NOMO-1 treated with DMSO at 0.1 percent for 48 hours (cell line): ENCODE measurements at regions not wholly inside any gene's neighbourhood (a gene's known extent, or its start where the extent isn't known, plus 50 kb on each side); places are given as distances from the start of the nearest gene placed in this dataset.
"Not testable (repeated sequence)": the region's sequence is repeated elsewhere in the genome, so short reads cannot be mapped to it uniquely, and the experiment has no call there.

ENCODE experiments used
- DNase-seq: peaks from one replicate; lab custom pipeline; 2025; ENCODE audit not compliant: unreplicated experiment; lab: John Stamatoyannopoulos, UW

GRCh38 chr4:53885668-53886067, 178.7 kb downstream of the CHIC2 start:
- no peak for DNase-seq

DNA sequence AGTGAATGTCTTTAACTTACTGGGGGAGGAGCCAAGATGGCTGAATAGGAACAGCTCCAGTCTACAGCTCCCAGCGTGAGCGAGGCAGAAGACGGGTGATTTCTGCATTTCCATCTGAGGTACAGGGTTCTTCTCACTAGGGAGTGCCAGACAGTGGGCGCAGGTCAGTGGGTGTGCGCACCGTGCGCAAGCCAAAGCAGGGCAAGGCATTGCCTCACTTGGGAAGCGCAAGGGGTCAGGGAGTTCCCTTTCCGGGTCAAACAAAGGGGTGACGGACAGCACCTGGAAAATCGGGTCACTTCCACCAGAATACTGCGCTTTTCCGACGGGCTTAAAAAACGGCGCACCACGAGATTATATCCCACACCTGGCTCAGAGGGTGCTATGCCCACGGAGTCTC, 187.3 kb downstream of the CHIC2 start:
- not testable (repeated sequence) for DNase-seq

DNA sequence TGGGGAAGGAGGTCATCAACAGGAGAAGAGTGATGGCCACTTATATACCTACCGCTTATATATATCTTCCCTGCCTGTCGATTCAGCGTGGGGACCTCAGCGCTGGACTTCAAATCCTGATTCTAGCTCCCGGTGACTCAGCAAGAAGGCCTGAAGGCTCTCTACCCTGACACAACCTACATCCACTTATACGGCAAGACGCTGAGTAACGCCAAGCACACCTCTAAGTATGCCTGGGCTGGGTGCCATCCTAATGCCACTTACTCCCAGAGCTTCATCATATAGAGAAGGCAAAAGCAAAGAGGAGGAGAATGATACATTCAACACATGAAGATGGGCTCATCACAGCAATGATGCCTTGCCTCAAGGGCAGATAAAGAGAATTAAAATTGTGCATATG, 198.3 kb downstream of the CHIC2 start:
- DNase-seq = no peak

DNA sequence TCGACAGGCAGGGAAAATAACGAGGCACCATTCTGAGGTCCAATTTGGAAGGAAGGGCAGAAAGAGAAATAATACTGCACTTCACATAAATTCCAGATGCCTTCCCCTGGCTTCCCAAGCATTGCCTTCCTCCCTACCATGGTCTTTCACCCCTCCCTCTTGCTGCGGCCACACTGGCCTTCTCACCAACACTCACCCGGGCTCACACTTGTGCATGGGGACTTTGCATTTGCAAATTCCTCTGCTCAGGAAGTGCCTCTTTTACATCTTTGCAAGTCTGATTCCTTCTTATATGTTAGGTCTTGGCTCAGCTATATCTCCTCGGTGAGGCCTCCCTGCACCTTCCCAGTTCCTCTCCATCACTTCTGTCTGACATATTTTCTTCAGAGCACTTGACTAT, 199.4 kb downstream of the CHIC2 start:
- no peak for DNase-seq

DNA sequence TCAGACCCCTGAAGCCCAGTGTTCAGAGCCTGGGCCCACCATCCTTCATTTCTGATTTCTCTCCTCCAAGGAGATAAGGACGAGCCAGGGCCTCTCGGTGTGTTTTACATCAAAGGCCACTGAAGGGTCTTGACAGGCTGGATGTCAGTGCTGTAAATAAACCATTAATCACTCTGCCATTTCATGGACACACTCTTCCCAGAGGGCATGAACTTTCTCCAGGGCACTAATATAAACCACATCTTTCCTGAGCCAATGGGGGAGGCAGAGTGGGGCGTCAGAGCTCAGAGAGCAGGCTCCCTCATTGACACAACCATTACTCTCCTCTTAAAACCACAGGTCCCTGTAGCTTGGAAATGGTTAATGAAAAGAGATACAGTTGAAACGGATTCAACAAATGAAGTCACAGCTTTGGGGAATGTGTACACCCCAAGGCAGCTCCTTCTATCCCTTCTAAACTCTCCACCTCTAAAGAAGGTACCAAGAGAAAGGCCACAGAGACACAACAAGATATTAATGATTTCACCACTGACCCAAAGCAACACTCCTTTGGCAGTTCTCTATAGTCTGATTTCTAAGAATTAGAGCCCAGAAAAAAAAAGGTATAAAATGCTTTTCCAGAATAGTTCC, 200.6 kb downstream of the CHIC2 start:
- DNase-seq = no peak

DNA sequence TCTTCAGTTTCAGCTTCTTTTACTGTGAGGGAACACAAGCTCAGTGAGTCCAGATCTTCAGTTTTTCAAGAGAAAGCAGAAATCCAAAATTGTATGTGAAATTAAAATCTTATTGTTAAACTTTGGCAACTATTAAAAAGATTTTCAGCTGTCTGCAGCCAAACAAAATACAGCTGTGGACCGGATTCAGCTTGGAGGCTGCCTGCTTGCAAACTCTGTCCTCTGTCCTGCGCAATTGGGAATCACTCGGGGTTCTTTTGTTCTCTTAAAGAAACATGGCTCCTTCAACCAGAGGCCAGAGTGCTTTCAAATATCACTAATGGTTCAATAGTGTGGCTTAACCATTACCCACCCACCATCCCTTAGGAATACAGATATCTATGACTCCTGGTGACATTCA, 201.2 kb downstream of the CHIC2 start:
- DNase-seq = no peak

GRCh38 chr4:53861856-53862610, 202.4 kb downstream of the CHIC2 start:
- peak; percentile 51 for DNase-seq

- DNase-seq = no peak
Measured at GRCh38 chr4:53859305-53859704, 205.1 kb downstream of the CHIC2 start.

DNA sequence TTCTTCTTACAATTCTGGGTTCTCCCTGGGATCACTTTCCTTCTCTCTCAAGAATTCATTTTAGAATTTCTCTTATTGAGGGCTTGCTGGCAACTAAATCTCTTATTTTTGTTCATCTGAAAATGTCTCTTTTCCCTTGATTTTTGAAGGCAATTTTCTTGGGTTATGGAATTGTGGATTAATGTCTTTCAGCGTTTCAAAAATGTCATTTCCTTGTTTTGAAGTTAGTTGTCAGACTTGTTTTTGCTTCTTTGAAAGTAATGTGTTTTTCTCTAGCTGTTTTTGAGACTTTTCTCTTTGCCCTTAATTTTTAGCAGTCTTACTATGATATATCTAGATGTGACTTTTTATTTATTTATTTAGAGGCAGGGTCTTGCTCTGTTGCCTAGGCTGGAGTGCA, 205.7 kb downstream of the CHIC2 start:
- DNase-seq = no peak

DNA sequence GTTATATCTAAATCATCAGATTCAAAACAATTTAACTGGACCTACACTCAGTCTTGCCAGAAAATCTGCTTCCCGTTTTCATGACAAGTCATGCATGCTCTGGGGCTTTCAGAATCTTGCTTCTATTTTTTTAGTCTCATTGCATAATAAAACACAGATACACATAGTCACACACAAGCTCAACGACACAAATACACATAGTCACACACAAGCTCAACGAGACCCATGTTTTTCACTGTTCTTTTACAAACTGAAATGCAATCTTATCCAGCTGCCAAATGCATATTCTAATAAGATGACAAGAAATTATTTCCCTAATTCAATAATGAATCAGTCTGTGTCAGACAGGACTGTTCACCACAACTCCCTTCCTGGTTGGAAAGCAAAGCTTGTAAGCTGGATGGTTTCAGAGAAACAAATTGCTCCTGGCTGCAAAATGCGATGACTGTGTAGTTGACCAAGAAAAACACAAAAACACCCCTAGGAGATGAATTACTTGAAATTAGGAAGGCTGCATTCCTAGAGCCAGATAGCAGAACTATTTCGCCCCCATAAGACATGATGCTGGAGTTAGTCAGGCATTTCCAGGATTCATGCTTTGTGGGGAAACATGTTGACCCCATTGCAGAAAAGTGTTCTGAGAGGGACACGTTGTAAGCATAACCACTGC, 208.7 kb downstream of the CHIC2 start:
- peak; percentile 80 for DNase-seq

- DNase-seq = peak; percentile 79
Measured at GRCh38 chr4:53854991-53855568, 209.3 kb downstream of the CHIC2 start.

DNA sequence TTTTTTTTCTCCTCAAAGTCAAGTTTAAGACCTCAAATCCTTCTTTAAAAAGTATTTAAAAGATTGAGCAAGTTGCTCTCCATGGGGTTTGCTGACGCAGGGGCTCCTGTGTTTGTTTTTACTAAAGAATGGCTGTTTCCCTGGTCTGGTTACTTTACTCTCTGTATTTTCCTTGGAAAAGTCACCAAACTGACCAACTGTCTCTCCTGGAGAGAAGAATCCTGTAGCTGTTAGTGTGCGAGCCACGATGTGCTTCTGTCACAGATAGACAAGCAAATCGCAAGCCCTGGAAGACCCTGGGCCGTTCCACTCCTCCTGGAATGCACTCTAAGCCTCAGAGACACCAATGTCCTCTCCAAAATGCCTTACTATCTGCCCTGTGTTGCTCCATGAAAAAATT, 212.1 kb downstream of the CHIC2 start:
- DNase-seq = no peak

- no peak for DNase-seq
Measured at GRCh38 chr4:53847965-53848364, 216.4 kb downstream of the CHIC2 start.

GRCh38 chr4:53844551-53844950, 219.9 kb downstream of the CHIC2 start:
- DNase-seq = no peak

DNA sequence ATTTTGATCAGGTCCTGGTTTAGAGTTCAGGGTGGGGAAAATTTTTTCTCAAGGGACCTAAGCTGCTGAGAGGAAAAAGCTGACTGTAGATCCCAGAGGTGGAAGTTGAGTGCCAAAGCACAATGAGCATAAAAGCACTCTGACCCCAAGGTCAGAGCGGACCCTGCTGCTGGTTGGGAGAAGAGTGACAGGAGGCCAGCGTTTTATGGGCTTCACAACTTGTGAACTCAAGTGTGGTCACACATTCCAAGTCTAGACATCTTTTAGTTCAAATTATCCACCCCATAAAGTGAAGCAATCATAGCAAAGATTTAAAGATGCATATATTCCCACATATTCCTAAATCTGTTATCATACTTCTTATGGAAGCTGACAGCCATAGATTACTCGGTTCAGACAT, 220.3 kb downstream of the CHIC2 start:
- DNase-seq = no peak

GRCh38 chr4:53841711-53842110, 222.7 kb downstream of the CHIC2 start:
- no peak for DNase-seq

GRCh38 chr4:53840643-53841042, 223.8 kb downstream of the CHIC2 start:
- no peak for DNase-seq

DNA sequence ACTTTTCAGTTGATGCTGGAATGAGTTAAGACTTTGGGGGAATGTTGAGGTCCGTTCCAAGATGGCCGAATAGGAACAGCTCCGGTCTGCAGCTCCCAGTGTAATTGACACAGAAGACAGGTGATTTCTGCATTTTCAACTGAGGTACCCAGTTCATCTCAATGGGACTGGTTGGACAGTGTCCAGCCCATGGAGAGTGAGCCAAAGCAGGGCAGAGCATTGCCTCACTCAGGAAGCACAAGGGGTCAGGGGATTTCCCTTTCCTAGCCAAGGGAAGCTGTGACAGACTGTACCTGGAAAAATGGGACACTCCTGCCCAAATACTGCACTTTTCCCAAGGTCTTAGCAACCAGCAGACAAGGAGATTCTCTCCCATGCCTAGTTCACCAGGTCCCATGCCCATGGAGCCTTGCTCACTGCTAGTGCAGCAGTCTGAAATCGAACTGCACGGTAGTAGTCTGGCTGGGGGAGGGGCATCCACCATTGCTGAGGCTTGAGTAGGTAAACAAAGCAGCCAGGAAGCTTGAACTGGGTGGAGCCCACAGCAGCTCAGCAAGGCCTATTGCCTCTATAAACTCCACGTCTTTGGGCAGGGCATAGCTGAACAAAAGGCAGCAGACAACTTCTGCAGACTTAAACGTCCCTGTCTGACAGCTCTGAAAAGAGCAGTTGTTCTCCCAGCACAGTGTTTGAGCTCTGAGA, 231.0 kb downstream of the CHIC2 start:
- not testable (repeated sequence) for DNase-seq

DNA sequence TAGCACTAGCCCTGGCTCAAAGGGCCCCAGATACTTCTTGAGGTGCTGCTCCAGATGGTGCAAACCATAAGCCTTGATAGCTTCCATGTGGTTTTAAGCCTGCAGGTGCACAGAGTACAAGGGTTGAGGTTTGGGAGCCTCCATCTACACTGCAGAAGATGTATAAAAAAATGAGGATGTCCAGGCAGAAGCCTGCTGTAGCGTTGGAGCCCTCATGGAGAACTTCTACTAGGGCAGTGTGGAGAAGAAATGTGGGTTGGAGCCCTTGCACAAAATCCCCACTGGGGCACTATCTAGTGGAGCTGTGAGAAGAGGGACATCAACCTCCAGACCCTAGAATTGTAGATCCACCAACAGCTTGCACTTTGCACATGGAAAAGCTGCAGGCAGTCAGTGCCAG, 231.9 kb downstream of the CHIC2 start:
- no peak for DNase-seq

- no peak for DNase-seq
Measured at GRCh38 chr4:53830511-53830910, 233.9 kb downstream of the CHIC2 start.

GRCh38 chr4:53821179-53821851, 230.0 kb upstream of the LNX1 start:
- no peak for DNase-seq
